Effector memory CD8-positive, alpha-beta T cell (primary cell): ENCODE measurements at regions not wholly inside any gene's neighbourhood (a gene's known extent, or its start where the extent isn't known, plus 50 kb on each side); places are given as distances from the start of the nearest gene placed in this dataset.

Experiments used
- ATAC-seq: fragments of 150-1000 bp; cut with Tn5 transposase; replicated peaks from 2 replicates; pipeline ENCODE4 v1.10.0; 2021; ENCODE audit warnings: mild to moderate bottlenecking, moderate library complexity
- DNase-seq, 3 experiments: peaks; one replicate each; pipeline ENCODE4 v3.0.0; 2021
- H3K27ac Mint-ChIP-seq, 2 donors: one replicate each; pipeline ENCODE4 v1.8.0; 2022; ENCODE audit warnings: mild to moderate bottlenecking in 2 of 2, mixed read lengths in 2 of 2, moderate library complexity in 2 of 2
- H3K27me3 Mint-ChIP-seq, 2 donors: one replicate each; pipeline ENCODE4 v1.8.0; 2022; ENCODE audit warnings: mixed read lengths in 2 of 2
- H3K36me3 Mint-ChIP-seq: one replicate; pipeline ENCODE4 v1.8.0; 2022; ENCODE audit warnings: mild to moderate bottlenecking, moderate library complexity, mixed read lengths; ENCODE audit not compliant: insufficient read depth
- H3K4me1 Mint-ChIP-seq, 2 donors: one replicate each; pipeline ENCODE4 v1.8.0; 2022; ENCODE audit warnings: low read depth in 2 of 2, mixed read lengths in 2 of 2
- H3K4me3 Mint-ChIP-seq, 2 donors: one replicate each; pipeline ENCODE4 v1.8.0; 2022; ENCODE audit warnings: mild to moderate bottlenecking in 2 of 2, mixed read lengths in 2 of 2, moderate library complexity in 2 of 2
- H3K9me3 Mint-ChIP-seq, 2 donors: one replicate each; pipeline ENCODE4 v1.8.0; 2022; ENCODE audit warnings: mixed read lengths in 2 of 2

DNA sequence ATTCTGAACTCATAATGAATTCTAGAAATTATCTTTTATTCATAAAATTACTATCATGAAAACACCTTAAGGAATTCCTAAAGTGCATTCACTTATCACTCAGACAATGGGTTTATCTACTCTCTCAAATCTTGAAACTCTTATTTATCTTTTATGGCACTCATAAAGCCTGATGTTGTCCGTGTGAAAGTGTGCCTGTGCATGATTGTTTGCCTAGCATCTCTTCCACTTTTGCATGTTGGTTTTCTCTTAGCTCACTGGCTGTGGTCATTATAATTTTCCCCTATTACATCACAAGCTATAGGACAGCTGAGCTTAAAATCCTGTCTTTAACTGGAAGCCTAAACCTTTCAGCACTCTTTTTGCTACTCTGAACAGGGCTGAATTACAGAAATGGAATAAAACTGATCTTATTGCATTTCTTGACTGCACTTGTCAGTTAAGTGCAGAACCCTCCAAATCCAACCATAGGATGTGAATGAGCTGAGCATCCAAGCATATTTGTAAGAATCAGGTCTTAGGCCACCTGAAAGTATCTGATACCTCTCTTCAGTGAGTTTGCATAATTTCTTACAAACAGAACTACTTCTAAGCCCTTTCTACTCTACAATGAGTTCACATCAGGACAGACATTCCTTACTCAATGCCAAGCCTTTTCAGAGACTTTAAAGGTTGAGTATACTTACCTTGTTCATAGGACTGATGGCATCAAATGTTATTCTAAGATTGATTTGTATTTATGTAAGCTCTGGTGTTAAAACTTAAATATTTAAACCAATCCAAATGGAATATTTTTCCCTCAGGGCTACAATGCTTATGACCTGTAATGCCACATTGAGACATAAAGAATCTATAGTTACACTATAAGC is 221.2 kb upstream of the KITLG start:
- no peak overlapping the region for H3K4me3 Mint-ChIP-seq
- no peak overlapping the region for H3K27ac Mint-ChIP-seq
- H3K9me3 Mint-ChIP-seq, result peaks cover 4 to 5% of the 10 kb centered on the region in 2 donors
- ATAC-seq (no peak), DNase-seq (no peak)
- no peaks in the 10 kb centered on the region for H3K36me3 Mint-ChIP-seq
- peaks cover 0 to 2% of the 10 kb centered on the region in 2 donors for H3K4me1 Mint-ChIP-seq
- H3K27me3 Mint-ChIP-seq, result no peaks in the 10 kb centered on the region

GRCh38 chr12:88793096-88793495 is 212.8 kb upstream of the KITLG start:
- Mint-ChIP-seq H3K9me3 (peaks cover 12 to 23% of the 10 kb centered on the region in 2 donors), H3K4me3 (no peak overlapping the region), H3K27ac (no peak overlapping the region), H3K27me3 (no peaks in the 10 kb centered on the region), H3K4me1 (no peaks in the 10 kb centered on the region), H3K36me3 (no peaks in the 10 kb centered on the region)
- no peak for DNase-seq
- ATAC-seq, result no peak

DNA sequence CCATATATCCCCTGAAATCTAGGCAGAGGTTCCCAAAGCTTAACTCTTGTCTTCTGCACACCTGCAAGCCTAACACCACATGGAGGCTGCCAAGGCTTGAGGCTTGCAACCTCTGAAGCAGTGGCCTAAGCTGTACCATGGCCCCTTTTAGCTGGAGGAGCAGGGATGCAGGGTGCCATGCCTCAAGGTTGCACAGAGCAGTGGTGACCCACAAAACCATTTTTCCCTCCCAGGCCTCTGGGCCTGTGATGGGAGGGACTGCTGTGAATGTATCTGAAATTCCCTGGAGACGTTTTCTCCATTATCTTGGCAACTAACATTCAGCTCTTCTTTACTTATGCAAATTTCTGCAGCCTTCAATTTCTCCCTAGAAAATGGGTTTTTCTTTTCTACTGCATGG is 210.0 kb upstream of the KITLG start:
- H3K4me3 Mint-ChIP-seq, result no peak overlapping the region
- no peak overlapping the region for H3K27ac Mint-ChIP-seq
- no peaks in the 10 kb centered on the region for H3K4me1 Mint-ChIP-seq
- peaks cover 7 to 23% of the 10 kb centered on the region in 2 donors for H3K9me3 Mint-ChIP-seq
- H3K27me3 Mint-ChIP-seq, result no peaks in the 10 kb centered on the region
- no peaks in the 10 kb centered on the region for H3K36me3 Mint-ChIP-seq
- DNase-seq (no peak), ATAC-seq (no peak)

DNA sequence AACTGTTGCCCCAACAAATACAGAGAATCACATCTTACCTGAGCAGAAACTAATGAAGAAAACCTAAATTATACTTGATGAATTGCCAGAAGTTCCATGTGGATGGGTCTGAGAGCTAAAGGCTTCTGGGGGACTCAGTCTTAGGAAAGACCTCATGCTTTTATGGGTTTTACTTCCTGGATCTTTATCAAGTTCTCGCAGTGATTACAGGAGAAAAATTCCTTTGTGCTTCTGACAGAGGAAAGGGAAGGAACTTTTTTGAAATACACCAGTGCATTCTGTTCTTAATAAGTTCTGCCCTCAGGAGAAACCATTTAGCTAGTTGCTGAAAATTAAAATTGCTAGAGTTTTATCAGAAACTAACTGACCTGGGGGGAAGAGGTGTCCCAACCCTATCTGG is 203.9 kb upstream of the KITLG start:
- peaks cover 0 to 8% of the 10 kb centered on the region in 2 donors for H3K9me3 Mint-ChIP-seq
- ATAC-seq (no peak), DNase-seq (no peak)
- no peaks in the 10 kb centered on the region for H3K27me3 Mint-ChIP-seq
- no peaks in the 10 kb centered on the region for H3K36me3 Mint-ChIP-seq
- no peak overlapping the region for H3K27ac Mint-ChIP-seq
- no peaks in the 10 kb centered on the region for H3K4me1 Mint-ChIP-seq
- no peak overlapping the region for H3K4me3 Mint-ChIP-seq

DNA sequence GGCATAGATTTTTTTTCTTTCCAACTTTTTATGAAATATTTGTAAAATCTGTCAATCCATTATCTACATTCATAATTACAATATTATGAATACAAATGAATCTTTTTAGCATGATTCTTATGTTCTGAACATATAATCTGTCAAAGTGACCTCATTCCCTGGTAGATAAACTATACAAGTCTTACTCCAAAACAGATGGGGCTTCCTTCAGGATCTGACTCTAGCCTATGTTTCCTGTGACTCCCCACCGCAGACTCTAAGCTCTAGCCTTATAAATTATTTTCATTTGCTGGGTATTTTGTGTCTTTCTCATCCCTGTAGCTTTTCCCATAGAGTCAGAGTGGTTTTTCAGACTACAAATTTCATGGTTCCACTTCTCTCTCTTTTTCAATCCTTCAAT is 202.1 kb upstream of the KITLG start:
- Mint-ChIP-seq H3K27ac (no peak overlapping the region), H3K27me3 (no peaks in the 10 kb centered on the region), H3K4me3 (no peak overlapping the region), H3K9me3 (peaks cover 0 to 12% of the 10 kb centered on the region in 2 donors), H3K36me3 (no peaks in the 10 kb centered on the region), H3K4me1 (no peaks in the 10 kb centered on the region)
- no peak for ATAC-seq
- no peak for DNase-seq

GRCh38 chr12:88781909-88782308 is 201.6 kb upstream of the KITLG start:
- DNase-seq (no peak), ATAC-seq (no peak)
- no peaks in the 10 kb centered on the region for H3K36me3 Mint-ChIP-seq
- peaks cover 0 to 12% of the 10 kb centered on the region in 2 donors for H3K9me3 Mint-ChIP-seq
- no peak overlapping the region for H3K4me3 Mint-ChIP-seq
- H3K4me1 Mint-ChIP-seq, result no peaks in the 10 kb centered on the region
- no peaks in the 10 kb centered on the region for H3K27me3 Mint-ChIP-seq
- no peak overlapping the region for H3K27ac Mint-ChIP-seq

- no peaks in the 10 kb centered on the region for H3K27me3 Mint-ChIP-seq
- no peak overlapping the region for H3K4me3 Mint-ChIP-seq
These were observed 197.8 kb upstream of the KITLG start for GRCh38 chr12:88778064-88778463.

GRCh38 chr12:88775742-88776151 is 195.5 kb upstream of the KITLG start:
- H3K27ac Mint-ChIP-seq, result no peak overlapping the region
- H3K27me3 Mint-ChIP-seq, result no peaks in the 10 kb centered on the region
- DNase-seq, result no peak
- H3K4me1 Mint-ChIP-seq, result no peaks in the 10 kb centered on the region
- no peaks in the 10 kb centered on the region for H3K36me3 Mint-ChIP-seq
- peaks cover 0 to 6% of the 10 kb centered on the region in 2 donors for H3K9me3 Mint-ChIP-seq
- no peak for ATAC-seq
- no peak overlapping the region for H3K4me3 Mint-ChIP-seq

More at GRCh38 chr12:88778064-88778463, 197.8 kb upstream of the KITLG start:
- H3K9me3 Mint-ChIP-seq, result peaks cover 0 to 12% of the 10 kb centered on the region in 2 donors
- H3K4me1 Mint-ChIP-seq, result no peaks in the 10 kb centered on the region
- H3K36me3 Mint-ChIP-seq, result no peaks in the 10 kb centered on the region
- no peak for DNase-seq
- no peak for ATAC-seq
- no peak overlapping the region for H3K27ac Mint-ChIP-seq

DNA sequence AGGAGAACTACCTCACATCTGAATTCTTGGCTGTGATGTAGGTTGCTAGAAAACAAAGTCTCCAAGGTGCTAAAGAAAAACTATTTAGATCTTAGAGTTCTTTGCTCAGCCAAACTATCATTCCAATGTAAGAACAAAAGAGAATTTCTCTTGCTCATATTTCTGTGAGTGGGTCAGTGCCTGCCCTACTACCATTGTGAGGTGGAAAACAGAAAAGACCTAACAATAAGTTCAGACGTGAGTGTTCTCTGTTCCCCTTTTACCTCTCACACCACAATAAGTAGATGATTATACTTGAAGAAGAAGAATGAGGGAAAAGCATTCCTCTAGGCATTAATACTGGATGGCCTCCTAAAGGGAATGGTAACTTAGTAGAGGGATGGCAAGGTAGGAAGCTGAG is 187.4 kb upstream of the KITLG start:
- Mint-ChIP-seq H3K27me3 (no peaks in the 10 kb centered on the region), H3K4me1 (no peaks in the 10 kb centered on the region), H3K36me3 (no peaks in the 10 kb centered on the region), H3K9me3 (peaks cover 0 to 2% of the 10 kb centered on the region in 2 donors), H3K4me3 (no peak overlapping the region), H3K27ac (no peak overlapping the region)
- ATAC-seq (no peak), DNase-seq (no peak)

GRCh38 chr12:88764781-88765480 is 184.7 kb upstream of the KITLG start:
- Mint-ChIP-seq H3K4me1 (no peaks in the 10 kb centered on the region), H3K36me3 (no peaks in the 10 kb centered on the region), H3K27me3 (no peaks in the 10 kb centered on the region), H3K4me3 (no peak overlapping the region), H3K27ac (no peak overlapping the region), H3K9me3 (peaks cover 0 to 2% of the 10 kb centered on the region in 2 donors)
- DNase-seq, result no peak
- no peak for ATAC-seq

GRCh38 chr12:88763536-88764100 is 183.3 kb upstream of the KITLG start:
- no peaks in the 10 kb centered on the region for H3K36me3 Mint-ChIP-seq
- no peak for DNase-seq
- no peaks in the 10 kb centered on the region for H3K4me1 Mint-ChIP-seq
- no peak for ATAC-seq
- H3K27me3 Mint-ChIP-seq, result no peaks in the 10 kb centered on the region
- H3K4me3 Mint-ChIP-seq, result no peak overlapping the region
- H3K9me3 Mint-ChIP-seq, result peaks cover 0 to 2% of the 10 kb centered on the region in 2 donors
- H3K27ac Mint-ChIP-seq, result no peak overlapping the region

DNA sequence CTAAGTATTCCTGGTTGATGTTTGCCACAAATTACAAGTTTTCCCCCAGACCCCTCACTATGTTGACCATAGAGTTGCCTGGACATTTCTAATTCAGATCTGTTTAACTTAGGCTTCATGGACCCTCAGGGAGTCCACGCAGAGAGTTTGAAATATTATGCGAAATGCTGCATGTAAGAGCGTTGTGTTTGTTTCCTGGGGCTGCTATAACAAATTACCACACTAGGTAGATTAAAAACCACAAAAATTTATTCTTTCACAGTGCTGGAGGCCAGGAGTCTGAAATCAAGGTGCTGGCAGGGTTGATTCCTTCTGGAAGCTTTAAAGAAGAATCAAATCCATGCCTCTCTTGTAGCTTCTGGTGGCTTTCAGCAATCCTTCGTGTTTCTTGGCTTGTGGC is 177.9 kb upstream of the KITLG start:
- no peaks in the 10 kb centered on the region for H3K27me3 Mint-ChIP-seq
- ATAC-seq (no peak), DNase-seq (no peak)
- peaks cover 0 to 4% of the 10 kb centered on the region in 2 donors for H3K9me3 Mint-ChIP-seq
- no peaks in the 10 kb centered on the region for H3K4me1 Mint-ChIP-seq
- H3K27ac Mint-ChIP-seq, result no peak overlapping the region
- no peaks in the 10 kb centered on the region for H3K36me3 Mint-ChIP-seq
- H3K4me3 Mint-ChIP-seq, result no peak overlapping the region

DNA sequence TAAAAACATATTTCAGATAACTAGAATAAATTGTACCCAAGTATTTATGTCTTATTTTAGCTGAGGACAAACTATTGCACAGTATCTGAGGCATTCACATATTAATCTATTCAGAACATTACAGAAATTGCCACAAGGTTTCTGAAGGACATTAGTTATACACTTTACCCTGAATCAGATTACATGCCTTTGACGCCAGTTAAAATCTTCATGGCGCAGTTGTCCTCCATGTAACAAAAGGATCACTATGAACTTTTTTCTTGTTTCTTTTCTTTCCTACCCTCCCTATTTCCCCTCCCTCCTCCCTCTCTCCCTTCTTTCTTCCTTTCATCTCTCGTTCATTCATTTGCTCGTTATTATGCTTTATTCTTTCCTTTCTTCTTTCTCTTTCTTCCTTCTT is 176.6 kb upstream of the KITLG start:
- Mint-ChIP-seq H3K9me3 (peaks cover 0 to 4% of the 10 kb centered on the region in 2 donors), H3K4me1 (no peaks in the 10 kb centered on the region), H3K27ac (no peak overlapping the region), H3K36me3 (no peaks in the 10 kb centered on the region), H3K27me3 (no peaks in the 10 kb centered on the region), H3K4me3 (no peak overlapping the region)
- DNase-seq, result no peak
- ATAC-seq, result no peak

DNA sequence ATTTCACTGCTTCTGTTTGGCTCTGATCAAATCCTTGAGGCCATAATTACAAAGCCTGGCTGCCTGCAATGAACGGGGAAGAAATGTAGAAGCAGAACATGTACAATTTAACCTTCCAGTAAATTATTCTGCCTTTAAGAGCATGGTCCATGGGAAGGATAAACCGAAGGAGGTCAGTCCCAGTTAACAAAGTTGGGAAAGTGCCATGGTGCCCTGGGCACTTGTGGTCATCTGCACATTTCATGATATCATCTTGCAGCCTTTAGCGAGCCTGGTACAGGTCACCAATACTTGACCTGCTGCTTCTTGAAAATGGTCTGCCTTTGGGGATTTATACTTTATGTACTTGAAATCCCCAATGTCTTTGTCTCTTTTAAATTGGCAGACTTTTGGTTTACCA is 175.9 kb upstream of the KITLG start:
- no peaks in the 10 kb centered on the region for H3K36me3 Mint-ChIP-seq

More for the DNA sequence above, 175.9 kb upstream of the KITLG start:
- Mint-ChIP-seq H3K27me3 (no peaks in the 10 kb centered on the region), H3K9me3 (peaks cover 0 to 4% of the 10 kb centered on the region in 2 donors), H3K4me1 (no peaks in the 10 kb centered on the region), H3K4me3 (no peak overlapping the region), H3K27ac (no peak overlapping the region)
- no peak for DNase-seq
- no peak for ATAC-seq
